ELF-1 (cell line): ENCODE measurements at regions not wholly inside any gene's neighbourhood (a gene's known extent, or its start where the extent isn't known, plus 50 kb on each side); places are given as distances from the start of the nearest gene placed in this dataset.

Experiments used
- DNase-seq: peaks from one replicate; pipeline ENCODE4 v3.0.0-alpha.2; 2016; ENCODE audit warnings: low read depth, low spot score

DNA sequence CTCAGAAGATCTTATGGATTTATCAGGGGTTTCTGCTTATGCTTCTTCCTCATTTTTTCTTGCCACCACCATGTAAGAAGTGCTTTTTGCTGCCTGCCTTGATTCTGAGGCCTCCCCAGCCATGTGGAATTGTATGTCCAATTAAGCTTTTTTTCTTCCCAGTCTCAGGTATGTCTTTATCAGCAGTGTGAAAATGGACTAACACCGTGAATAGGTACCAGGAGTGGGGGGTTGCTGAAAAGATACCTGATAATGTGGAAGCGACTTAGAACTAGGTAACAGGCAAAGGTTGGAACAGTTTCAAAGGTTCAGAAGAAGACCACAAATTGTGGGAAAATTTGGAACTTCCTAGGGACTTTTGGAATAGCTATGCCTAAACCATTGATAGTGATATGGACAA is 1222.5 kb upstream of the NUDT12 start:
- no peak for DNase-seq

DNA sequence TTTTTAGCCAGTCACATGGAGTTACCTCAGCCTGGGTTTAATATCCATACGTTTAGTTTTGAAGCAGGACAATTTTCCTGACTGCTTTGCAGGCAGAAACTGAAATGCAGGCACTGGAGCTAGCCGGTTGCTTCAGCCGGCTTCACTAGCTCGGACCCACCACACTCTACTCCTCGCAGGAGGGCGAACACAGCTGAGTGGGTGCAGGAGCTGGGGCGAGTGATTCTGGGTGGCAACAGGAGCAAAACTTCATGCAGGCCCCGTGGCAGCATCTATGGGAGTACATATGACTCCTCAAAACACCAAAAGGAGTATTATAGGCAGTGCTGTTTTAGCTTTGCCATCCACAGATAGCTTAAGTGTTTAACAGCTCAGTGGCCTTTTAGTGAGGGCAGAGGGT is 1211.8 kb upstream of the NUDT12 start:
- no peak for DNase-seq

DNA sequence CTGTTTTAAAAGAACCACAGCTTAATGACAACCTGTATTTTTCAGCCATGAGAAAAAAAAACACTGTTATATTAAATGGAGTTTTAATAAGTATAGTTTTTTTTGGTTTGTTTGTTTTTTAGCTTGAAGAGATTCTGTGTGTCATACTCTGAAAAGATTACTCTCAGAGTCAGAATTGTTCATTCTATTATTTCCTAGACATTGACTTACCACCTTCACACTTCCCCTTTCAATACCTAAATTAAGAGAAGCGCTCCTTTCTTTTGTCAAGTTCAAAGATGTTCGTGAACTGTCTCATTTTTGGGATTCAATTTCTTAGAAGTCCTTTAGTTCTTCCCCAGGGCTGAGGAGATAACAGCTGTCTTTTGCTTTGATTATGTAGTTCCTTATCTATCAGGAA is 1201.6 kb upstream of the NUDT12 start:
- DNase-seq, result no peak

DNA sequence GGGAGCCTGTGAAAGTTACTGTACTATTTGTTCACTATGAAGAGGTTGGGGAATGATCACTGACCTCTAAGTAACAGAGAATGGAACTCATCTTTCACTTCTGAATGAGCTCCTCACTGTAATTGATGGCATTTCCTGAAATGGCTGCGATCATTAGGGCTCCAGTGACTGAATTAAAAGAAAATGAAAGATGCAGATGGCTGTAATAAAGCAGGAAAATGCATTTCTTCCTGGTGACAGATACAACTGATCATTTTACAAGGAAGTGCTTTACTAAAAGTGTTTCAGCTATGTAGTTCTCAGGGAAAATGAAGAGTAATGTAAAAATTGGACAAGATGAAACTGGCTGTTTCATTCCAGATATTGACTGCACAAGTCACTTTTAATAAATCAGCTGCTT is 1200.6 kb upstream of the NUDT12 start:
- DNase-seq, result no peak

DNA sequence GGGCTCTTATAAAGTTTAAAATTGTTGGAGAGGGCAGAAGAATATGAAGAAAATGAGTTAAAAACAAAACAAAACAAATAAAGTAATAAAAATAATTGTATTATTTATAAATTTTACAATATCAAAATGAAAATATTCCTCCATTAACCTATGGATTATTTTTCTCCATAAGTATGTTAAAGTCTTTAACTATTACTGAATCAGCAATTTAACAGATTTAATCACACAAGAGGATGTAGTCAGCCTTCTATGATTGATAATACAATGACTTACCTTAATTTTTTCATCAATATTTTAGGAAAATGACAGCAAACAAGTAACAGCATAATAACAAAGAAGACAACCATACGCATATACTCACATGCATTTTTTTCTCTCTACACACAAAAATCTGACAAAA is 1195.3 kb upstream of the NUDT12 start:
- DNase-seq, result no peak

DNA sequence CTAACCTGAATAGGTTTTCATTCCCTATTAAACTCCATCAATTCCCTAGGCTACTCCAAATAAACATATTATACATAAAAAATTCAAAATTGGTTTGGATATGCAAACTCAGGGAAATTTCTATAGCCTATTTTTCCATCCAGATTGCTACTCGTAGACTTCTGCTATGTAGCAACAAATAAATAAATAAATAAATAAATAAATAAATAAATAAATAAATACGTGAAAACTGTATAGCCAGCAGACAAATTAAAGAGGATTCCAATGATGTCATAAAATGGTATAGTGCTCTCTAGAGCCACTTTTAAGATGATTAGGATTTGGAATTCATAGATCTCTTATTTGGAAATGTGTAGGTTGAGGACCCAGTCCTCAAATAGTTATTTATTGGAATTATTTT is 1193.2 kb upstream of the NUDT12 start:
- no peak for DNase-seq

DNA sequence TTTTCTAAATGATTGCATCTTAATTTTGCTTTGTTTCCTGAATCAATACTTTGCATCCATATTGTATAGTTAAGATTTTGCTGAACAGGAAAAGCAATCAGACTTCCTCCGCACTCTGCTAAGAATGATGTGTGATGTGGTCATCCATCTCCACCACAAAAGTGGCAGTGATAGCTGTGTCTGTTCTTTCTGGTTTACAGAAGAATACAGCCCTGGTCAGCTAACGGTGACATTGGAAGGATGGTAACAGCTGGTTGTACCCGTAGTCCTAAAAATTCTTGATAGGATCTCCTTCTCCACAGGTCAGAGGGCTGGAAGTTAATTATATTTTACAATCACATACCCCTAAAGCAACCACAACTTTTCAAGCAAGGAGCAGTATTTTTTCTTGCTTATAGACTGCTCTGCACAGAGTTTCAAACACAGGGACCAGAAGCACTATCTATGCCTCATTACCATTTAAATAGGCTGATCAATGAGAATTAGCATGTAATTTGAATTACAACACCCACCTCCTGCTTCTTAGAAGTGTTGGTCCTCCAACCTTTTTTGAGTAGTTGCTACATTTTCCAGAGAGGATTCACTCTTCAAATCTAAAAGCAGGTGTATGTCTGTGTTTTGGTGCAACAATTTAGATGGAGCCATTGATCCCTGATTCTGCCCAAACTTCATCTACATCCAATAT is 1191.9 kb upstream of the NUDT12 start:
- DNase-seq, result no peak

DNA sequence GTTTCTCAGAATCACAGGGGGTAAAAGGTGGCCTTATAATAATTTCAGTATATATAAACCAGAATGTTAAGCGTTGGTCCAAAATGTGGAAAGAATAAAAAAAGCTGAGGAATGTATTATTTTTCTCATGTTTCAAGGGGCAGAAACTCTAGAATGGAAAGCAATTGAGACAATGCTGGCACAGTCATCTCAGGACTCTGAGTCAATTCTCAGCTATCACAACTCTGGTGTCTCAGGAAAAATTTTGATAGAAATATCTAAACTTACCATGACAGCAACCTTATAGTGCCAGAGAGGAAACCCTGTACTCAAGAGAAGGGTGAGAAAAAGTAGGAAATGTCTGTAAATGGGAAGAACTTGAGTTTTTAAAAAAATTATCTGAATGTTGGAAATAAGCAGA is 1189.4 kb upstream of the NUDT12 start:
- no peak for DNase-seq

DNA sequence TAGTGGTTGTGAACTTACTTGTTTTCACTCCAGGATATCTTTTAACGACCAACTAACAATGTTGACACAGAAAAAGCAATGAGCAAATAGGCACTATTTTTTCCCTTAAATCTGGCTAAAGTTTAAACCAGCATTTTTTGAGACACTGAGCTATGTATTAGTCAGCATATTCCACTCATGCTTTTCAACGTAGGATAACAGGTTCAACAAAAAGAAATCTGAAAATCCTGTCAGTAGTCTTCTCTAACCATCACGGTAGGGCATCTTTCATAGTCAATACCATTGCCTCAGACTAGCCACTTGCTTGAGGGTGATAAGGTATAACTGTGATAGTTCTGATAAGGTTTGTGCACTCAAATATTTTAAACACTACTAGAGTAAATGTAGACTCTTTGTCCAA is 1177.3 kb upstream of the NUDT12 start:
- no peak for DNase-seq

DNA sequence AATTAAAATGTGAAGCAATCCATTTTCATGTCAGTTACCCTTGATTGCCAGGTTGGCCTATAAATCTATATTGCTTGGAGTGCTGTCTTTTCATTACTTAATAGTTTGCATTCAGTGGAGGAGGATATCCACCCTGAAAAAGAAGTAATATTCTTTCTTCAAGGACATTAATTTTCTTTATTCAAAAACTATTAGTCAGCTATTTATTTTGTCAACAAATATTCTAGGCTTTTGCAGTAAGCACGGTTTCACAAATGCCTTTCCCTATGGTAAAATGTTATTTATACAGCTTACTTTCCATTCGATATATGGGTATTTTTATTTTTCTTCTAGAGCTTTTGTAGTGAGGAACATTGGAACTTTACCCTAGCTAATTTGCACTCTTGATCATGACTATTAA is 1176.9 kb upstream of the NUDT12 start:
- no peak for DNase-seq

DNA sequence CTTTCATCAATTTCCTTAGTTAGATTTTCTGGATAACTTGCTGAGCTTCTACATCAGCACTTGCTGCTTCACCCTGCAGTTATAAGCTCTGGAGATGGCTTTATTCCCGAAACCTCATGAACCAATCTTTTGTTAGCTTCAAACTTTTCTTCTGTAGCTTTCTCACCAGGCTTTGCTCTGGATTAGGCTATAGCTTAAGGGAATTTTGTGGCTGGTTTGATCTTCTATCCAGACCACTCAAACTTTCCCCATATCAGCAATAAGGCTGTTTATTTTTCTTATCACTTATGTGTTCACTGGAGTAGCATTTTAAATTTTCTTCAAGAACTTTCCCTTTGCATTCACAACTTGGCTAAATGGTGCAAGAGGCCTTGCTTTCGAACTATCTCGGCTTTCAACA is 1173.5 kb upstream of the NUDT12 start:
- no peak for DNase-seq

DNA sequence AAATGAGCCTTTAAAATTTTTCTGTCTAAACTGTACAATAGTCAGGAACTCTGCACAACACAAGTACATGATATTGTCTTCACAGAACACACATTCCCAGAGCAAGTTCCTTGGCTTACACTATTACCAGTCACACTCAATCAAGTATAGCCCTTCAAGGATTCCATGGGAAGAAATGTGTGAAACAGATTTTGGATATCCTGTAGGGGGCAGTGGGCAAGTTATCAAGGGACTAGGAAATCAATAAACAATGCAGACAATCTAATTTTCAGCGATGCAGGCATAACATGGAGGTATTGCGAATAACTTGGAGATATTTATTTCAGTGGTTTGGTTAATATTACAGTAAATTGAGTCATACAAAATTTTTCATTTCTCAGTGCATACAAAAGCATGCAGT is 1171.5 kb upstream of the NUDT12 start:
- DNase-seq, result no peak

DNA sequence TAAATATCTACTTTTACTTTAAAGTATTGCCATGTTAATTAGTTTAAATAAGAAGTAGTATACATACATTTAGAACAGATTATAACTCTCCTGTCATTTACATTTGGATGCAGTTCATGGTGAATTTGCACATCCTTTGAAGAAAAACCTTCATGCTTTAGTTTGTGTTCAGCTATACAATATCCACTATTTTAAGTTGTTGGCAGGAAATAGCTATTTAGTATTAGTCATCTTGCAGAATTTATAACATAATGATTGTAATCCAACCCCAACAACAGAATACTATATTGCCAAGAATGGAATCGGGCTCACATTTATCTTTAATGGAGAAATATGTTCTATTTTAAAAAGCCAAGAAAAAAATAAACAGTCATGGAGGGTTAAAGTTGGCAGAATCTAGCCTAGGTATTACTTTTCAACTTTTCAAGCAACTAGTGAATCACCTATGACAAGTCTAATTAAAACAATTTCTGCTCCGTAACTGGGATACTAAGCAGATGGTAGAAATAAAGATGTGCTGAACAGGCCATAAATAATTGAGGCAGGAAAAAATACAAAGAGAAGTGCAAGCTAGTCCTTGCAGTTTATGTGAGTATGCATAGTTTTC is 1170.6 kb upstream of the NUDT12 start:
- no peak for DNase-seq

DNA sequence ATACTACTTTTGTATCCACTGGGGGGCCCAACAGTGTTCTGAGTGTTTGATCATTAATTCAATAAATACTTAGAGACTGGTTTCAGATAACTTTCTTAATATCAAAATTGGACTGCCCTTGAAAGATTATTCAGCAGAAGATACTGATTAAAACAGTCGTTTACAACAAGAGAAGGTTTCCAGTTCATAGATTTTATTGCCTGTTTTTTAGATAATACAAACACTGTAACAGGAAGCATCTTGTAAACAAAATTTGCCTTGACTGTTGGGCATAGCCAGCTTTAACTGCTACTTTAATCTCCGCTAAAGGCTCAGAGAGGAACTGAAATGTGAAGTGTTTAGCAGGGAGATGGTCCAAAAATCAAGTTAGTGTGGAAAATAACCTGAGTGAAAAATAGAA is 1168.7 kb upstream of the NUDT12 start:
- no peak for DNase-seq

DNA sequence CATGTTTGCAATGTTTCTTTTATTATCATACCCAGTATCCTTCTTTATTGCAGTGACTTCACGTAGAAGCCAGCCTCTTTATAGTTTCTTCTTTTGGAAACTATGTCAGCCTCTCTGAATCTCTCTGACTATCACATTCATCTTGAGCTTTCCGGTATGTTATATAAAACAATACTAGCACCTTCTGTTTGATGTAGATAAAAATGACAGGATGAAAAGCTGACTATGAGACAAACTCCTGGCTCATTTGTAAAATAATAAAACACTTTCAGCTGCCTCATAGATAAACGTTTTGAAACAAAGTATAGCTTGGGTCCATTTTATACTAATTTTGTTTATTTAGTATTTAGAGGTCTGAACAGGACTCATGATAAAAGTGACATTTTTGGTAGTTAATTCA is 1145.4 kb upstream of the NUDT12 start:
- DNase-seq, result no peak

DNA sequence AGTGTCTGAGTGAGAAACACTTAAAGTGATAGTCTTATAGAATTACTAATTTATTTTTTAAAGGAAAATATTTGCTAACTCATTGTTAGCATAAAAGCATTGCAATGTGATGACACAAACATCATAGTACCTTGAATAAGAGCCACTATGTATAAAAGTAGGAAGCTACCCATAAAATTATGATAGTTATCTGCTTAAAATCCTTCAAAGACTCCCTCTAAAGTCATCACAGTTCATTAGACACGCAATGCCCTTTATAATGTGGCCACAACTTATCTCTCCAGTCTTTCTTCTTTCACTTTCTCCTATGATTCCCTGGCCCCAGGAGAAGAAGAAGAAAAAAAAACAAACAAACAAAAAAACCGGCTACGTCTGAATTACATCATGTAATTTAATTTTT is 1144.0 kb upstream of the NUDT12 start:
- DNase-seq, result no peak

DNA sequence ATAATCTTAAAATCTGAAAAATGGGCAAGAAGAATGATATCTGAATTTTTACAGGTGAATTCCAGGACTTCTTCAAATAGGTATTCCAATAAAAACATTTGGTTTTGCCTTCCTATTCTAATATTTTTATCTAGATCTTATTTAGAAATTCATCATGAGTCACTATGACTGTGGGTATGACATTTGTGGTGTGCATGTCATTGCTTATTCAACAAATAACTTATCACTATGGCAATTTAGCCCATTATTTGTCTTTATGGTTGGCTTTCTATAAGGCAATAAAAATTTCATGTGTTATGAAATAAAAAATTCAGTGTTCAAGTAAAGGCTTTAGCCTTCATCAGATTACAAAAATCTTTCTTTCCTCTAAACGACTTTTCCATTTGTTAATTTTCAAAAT is 1139.6 kb upstream of the NUDT12 start:
- DNase-seq, result no peak

DNA sequence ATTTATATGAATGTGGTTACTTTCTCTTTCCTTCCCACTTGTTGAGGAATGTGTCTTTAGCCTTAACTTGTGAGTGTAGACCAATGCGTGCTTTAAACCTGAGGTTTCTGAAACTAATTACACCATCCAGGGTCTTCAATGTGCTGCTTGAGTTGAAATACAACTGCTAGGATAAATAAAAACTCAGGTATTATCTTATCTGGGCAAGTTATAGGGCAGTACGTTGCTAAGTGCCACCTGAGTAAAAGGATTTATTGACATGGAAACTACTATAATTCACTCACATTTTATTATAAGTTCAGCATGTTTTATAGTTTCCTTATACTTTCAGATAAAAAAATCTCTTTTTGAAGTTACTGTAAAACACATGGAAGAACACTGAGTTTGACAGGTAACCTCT is 1136.8 kb upstream of the NUDT12 start:
- DNase-seq, result no peak

DNA sequence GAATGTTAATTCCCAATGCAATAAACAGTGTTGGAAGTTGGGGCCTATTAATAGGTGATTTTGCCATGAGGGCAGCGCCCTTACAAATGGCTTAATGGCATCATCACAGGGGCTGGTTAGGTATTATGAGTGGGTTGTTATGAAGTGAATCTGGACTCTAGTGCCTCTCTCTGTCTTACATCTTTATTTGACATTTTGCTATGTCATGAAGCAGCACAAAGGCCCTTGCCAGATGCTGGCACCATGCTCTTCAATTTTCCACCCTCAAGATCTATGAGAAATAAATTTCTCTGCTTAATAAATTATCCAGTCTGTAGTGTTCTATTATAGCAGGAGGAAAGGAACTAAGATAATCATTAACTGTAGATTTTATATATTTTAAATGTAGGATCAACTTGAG is 1098.7 kb upstream of the NUDT12 start:
- DNase-seq, result no peak

DNA sequence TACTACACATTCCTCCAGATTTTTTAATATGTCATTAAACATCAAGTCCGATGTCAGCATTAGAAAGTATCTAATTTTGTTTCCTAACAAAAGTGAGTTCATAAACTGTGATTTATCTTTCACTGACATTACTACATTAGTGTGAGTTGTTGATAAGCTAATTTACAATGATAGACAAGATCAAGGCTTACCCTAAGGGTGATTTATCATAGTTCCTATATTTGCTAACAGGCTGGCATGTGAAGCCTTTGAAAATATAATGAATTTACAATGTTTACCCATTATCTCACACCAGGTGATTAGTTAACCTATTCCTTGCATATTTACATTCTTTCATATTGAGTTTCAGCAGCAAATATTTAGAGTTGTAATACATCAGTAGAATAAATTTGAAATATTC is 1096.9 kb upstream of the NUDT12 start:
- no peak for DNase-seq

DNA sequence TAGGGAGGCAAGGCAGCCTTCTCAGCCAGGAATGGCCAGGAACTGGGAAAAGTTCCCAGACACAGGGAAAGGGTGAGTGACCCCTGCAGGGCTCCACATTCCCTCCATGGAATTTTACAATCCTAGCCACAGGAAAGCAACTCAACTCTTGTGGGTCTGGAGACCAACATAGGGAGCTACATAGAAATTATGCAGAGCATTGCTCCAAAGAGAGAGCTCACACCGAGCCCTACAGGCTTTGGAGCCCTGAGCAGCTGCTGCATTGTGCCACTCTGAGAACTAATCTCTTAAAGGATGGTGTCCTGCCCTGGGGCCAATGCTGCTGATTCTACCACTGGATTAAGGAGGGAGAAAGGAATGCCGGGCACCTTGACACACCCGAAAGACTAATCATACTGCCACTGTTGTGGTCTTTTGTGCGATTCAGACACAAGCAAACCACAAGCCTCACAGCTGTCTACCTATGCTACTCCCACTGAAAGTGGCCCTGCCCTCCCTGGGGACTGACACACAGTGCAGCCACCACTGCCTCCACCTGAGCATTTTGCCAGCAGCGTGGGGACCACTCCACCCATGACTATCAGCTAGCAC is 1089.8 kb upstream of the NUDT12 start:
- DNase-seq, result peak; percentile 77

DNA sequence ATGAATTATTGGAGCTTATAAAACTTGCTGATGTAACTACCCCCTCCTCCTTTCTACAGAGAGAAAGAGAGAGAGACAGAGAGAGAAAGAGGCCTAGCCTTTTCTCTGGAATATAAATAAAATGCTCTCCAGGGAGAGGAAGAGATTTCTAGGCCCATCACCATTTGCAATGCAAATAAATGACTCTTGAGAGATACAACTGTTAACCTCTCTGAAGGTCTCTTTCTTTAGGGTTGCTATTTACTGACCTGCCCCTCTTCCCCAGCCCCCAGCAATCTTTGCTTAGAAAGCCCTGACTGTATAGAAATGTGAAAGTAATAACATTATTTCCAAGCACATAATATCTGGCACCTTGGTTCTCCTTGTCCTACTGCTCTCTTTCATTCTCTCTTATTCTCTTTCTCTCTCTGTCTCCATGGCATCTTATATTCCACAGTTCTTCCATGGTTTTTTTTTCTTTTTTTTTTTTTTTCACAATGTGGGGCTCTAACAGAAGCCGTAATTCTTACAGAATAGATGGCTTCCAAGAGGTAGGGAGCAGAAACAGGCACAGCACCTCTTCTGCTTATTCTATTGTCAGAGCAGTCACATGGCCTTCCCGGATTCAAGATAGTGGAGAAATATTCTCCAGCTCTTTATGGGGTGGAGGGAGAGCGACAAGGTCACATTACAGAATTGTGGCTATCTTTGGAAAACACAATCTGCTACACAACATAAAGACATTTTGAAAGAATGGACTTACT is 1087.9 kb upstream of the NUDT12 start:
- DNase-seq, result no peak

DNA sequence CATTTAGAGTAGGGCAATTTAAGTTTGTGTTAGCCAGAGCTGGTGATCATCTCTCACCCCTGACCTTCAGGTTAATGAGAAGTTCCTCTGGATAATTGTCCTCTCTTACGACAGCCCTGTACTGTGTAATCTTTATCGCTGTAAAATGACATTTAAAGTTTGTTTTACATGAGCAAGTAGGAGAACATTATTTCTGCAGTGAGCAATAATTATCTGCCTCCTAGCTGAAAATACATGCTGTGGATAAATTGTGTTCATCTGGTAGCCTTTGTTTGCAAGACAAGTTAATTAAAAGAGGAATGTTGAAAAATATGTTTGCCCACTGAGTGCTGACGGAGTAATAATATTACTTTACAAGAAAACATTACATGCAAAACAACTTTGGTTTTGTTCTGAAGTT is 1083.8 kb upstream of the NUDT12 start:
- no peak for DNase-seq
